Left kidney (tissue), 1 donor: ENCODE measurements at regions not wholly inside any gene's neighbourhood (a gene's known extent, or its start where the extent isn't known, plus 50 kb on each side); places are given as distances from the start of the nearest gene placed in this dataset.
"Not testable (repeated sequence)": the region's sequence is repeated elsewhere in the genome, so short reads cannot be mapped to it uniquely, and the experiment has no call there.

Experiments used
- DNase-seq: peaks from one replicate; pipeline ENCODE4 v3.0.0-alpha.2; 2013

GRCh38 chr14:71328954-71329353, 421.7 kb downstream of the PCNX1 start:
- DNase-seq = no peak

- DNase-seq = no peak
Measured at GRCh38 chr14:71331403-71331802, 424.1 kb downstream of the PCNX1 start.

GRCh38 chr14:71332476-71332875, 425.2 kb downstream of the PCNX1 start:
- DNase-seq = no peak

GRCh38 chr14:71333705-71334104, 426.4 kb downstream of the PCNX1 start:
- no peak for DNase-seq

- DNase-seq = no peak
Measured at GRCh38 chr14:71336489-71337192, 429.4 kb downstream of the PCNX1 start.

GRCh38 chr14:71338153-71338552, 430.9 kb downstream of the PCNX1 start:
- no peak for DNase-seq

- no peak for DNase-seq
Measured at GRCh38 chr14:71339650-71340415, 432.6 kb downstream of the PCNX1 start.

- no peak for DNase-seq
Measured at GRCh38 chr14:71341156-71341555, 433.9 kb downstream of the PCNX1 start.

- no peak for DNase-seq
Measured at GRCh38 chr14:71343724-71344123, 436.5 kb downstream of the PCNX1 start.

- no peak for DNase-seq
Measured at GRCh38 chr14:71344506-71344905, 437.2 kb downstream of the PCNX1 start.

- DNase-seq = no peak
Measured at GRCh38 chr14:71346685-71347084, 439.4 kb downstream of the PCNX1 start.

GRCh38 chr14:71348394-71348793, 441.1 kb downstream of the PCNX1 start:
- no peak for DNase-seq

- no peak for DNase-seq
Measured at GRCh38 chr14:71348817-71349216, 441.6 kb downstream of the PCNX1 start.

- DNase-seq = no peak
Measured at GRCh38 chr14:71354142-71354541, 446.9 kb downstream of the PCNX1 start.

- DNase-seq = no peak
Measured at GRCh38 chr14:71354801-71355200, 447.5 kb downstream of the PCNX1 start.

- DNase-seq = peak; percentile 35
Measured at GRCh38 chr14:71355324-71356201, 448.3 kb downstream of the PCNX1 start.

GRCh38 chr14:71358209-71358931, 451.1 kb downstream of the PCNX1 start:
- DNase-seq = no peak

- not testable (repeated sequence) for DNase-seq
Measured at GRCh38 chr14:71358932-71359421, 451.7 kb downstream of the PCNX1 start.

GRCh38 chr14:71359823-71360222, 452.6 kb downstream of the PCNX1 start:
- DNase-seq = no peak

- DNase-seq = no peak
Measured at GRCh38 chr14:71361336-71361735, 454.1 kb downstream of the PCNX1 start.

- no peak for DNase-seq
Measured at GRCh38 chr14:71361874-71362273, 454.6 kb downstream of the PCNX1 start.

GRCh38 chr14:71362282-71362681, 455.0 kb downstream of the PCNX1 start:
- DNase-seq = no peak
